Pancreas (tissue), 10 donors: ENCODE measurements at regions not wholly inside any gene's neighbourhood (a gene's known extent, or its start where the extent isn't known, plus 50 kb on each side); places are given as distances from the start of the nearest gene placed in this dataset.
A peak's percentile ranks its signal among the peaks of the same experiment; 100 is the strongest.

Source experiments
- ATAC-seq, 4 donors: fragments of 200-7000 bp; cut with Tn5 transposase; one replicate each; pipeline versions ENCODE4 v1.8.0 to v1.9.1; 2020; ENCODE audit warnings: mild to moderate bottlenecking in 4 of 4, moderate library complexity in 4 of 4
- DNase-seq, 6 donors: peaks; one replicate each; pipeline ENCODE4 v3.0.0-alpha.2; 2020
- FAIRE-seq: peaks from 2 replicates; lab custom pipeline; 2012; peaks lifted over from hg19 to GRCh38; lab: Jason Lieb, UNC
- H3K27ac ChIP-seq, 4 donors: fragments of 200-600 bp; sonication (generic); 1 replicate in 3 of 4; 2 replicates in 1 of 4; pipeline versions ENCODE4 v1.5.0 to v1.8.0; 2020
- H3K27me3 ChIP-seq, 4 donors: fragments of 200-600 bp; one replicate each; pipeline ENCODE4 v1.8.0; 2021
- H3K36me3 ChIP-seq, 3 donors: fragments of 200-600 bp; sonication (generic) in 1 of 3; one replicate each; pipeline versions ENCODE4 v1.5.0 to v1.8.0; 2020 to 2021
- H3K4me1 ChIP-seq, 3 donors: fragments of 200-600 bp; one replicate each; pipeline ENCODE4 v1.8.0; 2021
- H3K4me3 ChIP-seq, 4 donors: fragments of 200-600 bp; sonication (generic) in 2 of 4; one replicate each; pipeline versions ENCODE4 v1.5.0 to v1.8.0; 2020 to 2021
- H3K9me3 ChIP-seq, 4 donors: fragments of 200-600 bp; one replicate each; pipeline ENCODE4 v1.8.0; 2021
- CTCF ChIP-seq, 4 donors: fragments of 200-600 bp; sonication (generic) in 3 of 4; IDR thresholded peaks; one replicate each; pipeline versions ENCODE4 v1.5.0 to v1.8.0; 2021; ENCODE audit warnings: antibody characterized with exemption in 4 of 4
- WGBS, 2 donors: extraction: QIAGEN DNeasy Blood & Tissue Kit; methylation state at CpG; one replicate each; pipeline ENCODE4 v1.1.7; 2013; 5-methylcytosine and 5-hydroxymethylcytosine counted together
- intact Hi-C, 3 donors: fragments of 100-400 bp; cut with DNase I; formaldehyde crosslinking; loops; one replicate each; pipeline versions ENCODE4 v1.11.1 to v1.14.2; 2022
- donor health status: healthy with polysubstance abuse.
- donor health status: DM: no; HTN: no; CAD: no; lungs with moderate emphysema.
- donor health status: DM: no; HTN: no; CAD: no.
- donor health status: control.
- donor health status: control.
- donor health status: Bipolar disorder and iron deficiency.
- donor health status: DM: yes; HTN: yes; CAD: no.
- donor health status: DM: no; HTN: no; CAD: no.
- donor health status: DM: no; HTN: no; CAD: no.
- donor health status: DM: yes; HTN: yes; CAD: no.

DNA sequence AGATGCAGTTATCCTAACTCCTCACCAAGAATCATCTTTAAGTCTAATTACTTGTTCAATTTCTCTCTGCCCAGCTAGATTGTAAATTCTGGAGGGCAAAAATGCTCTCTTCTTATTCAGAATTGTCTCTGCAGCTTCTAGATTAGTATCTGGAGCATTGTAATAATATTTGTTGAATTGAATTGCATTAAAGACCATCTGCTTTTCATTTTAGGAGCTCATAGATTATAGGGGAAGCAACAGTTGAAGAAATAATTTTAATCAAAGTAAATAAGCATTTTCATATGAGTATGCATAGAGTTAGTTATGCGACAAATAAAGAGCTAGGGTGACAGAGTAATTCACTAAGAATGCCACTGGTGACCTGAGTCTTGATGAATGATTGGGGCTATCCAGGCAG lies 222.8 kb downstream of the SPRY2 start:
- H3K36me3 ChIP-seq: no peaks in the 10 kb centered on the region
- intact Hi-C loops: no loop called here
- WGBS, 2 donors: 94 to 100% methylated on average over 1 of the region's 1 CpG
- H3K4me3 ChIP-seq: no peak overlapping the region
- no peaks in the 10 kb centered on the region for H3K4me1 ChIP-seq
- no peak for TF ChIP-seq CTCF (IDR thresholded peaks at IDR 0.05)
- H3K27ac ChIP-seq: no peak overlapping the region
- no peaks in the 10 kb centered on the region for H3K9me3 ChIP-seq
- DNase-seq (no peak), ATAC-seq (no peak), FAIRE-seq (no peak)
- no peaks in the 10 kb centered on the region for H3K27me3 ChIP-seq

- intact Hi-C loops: no loop called here
- ATAC-seq (no peak), FAIRE-seq (peak; percentile 17), DNase-seq (no peak)
- H3K27me3 ChIP-seq: no peaks in the 10 kb centered on the region
- no peak overlapping the region for H3K4me3 ChIP-seq
- H3K9me3 ChIP-seq: no peaks in the 10 kb centered on the region
- no peaks in the 10 kb centered on the region for H3K4me1 ChIP-seq
- 75 to 76% methylated on average over 2 of the region's 2 CpGs for WGBS, 2 donors
- H3K36me3 ChIP-seq: no peaks in the 10 kb centered on the region
- H3K27ac ChIP-seq: no peak overlapping the region
- TF ChIP-seq CTCF (IDR thresholded peaks at IDR 0.05): no peak
Observed at GRCh38 chr13:80117515-80117914, 223.4 kb downstream of the SPRY2 start.

GRCh38 chr13:80116107-80116506 lies 224.8 kb downstream of the SPRY2 start:
- DNase-seq (no peak), ATAC-seq (no peak), FAIRE-seq (no peak)
- no peak for TF ChIP-seq CTCF (IDR thresholded peaks at IDR 0.05)
- 83 to 85% methylated on average over 3 of the region's 3 CpGs for WGBS, 2 donors
- no peaks in the 10 kb centered on the region for H3K4me1 ChIP-seq
- H3K9me3 ChIP-seq: no peaks in the 10 kb centered on the region
- no peak overlapping the region for H3K4me3 ChIP-seq
- H3K27me3 ChIP-seq: no peaks in the 10 kb centered on the region
- no peaks in the 10 kb centered on the region for H3K36me3 ChIP-seq
- H3K27ac ChIP-seq: no peak overlapping the region
- intact Hi-C loops: no loop called here

DNA sequence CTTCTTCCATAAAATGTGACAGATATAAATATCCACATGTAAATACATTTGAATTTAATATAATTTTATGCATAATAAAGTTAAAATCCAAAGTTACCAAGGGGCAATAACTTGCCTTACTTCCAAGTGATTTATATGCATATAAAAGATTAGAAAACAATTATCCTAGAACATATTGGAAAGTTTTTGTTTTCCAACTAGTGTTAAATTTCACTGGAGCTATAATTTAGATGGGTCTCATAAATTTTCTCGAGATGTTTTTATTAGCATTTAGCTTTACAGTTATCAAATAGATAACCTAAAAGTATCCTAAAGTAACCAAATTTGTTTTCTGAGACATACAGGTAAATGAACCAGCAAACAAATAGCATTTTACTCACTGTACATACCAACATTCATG lies 225.3 kb downstream of the SPRY2 start:
- no peak for DNase-seq
- no peaks in the 10 kb centered on the region for H3K27me3 ChIP-seq
- intact Hi-C loops: no loop called here
- H3K27ac ChIP-seq: no peak overlapping the region
- no peaks in the 10 kb centered on the region for H3K9me3 ChIP-seq
- no peak for TF ChIP-seq CTCF (IDR thresholded peaks at IDR 0.05)
- no peaks in the 10 kb centered on the region for H3K4me1 ChIP-seq
- H3K36me3 ChIP-seq: no peaks in the 10 kb centered on the region
- WGBS, 2 donors: 57 to 76% methylated on average over 1 of the region's 1 CpG
- no peak overlapping the region for H3K4me3 ChIP-seq
- FAIRE-seq: no peak
- no peak for ATAC-seq

DNA sequence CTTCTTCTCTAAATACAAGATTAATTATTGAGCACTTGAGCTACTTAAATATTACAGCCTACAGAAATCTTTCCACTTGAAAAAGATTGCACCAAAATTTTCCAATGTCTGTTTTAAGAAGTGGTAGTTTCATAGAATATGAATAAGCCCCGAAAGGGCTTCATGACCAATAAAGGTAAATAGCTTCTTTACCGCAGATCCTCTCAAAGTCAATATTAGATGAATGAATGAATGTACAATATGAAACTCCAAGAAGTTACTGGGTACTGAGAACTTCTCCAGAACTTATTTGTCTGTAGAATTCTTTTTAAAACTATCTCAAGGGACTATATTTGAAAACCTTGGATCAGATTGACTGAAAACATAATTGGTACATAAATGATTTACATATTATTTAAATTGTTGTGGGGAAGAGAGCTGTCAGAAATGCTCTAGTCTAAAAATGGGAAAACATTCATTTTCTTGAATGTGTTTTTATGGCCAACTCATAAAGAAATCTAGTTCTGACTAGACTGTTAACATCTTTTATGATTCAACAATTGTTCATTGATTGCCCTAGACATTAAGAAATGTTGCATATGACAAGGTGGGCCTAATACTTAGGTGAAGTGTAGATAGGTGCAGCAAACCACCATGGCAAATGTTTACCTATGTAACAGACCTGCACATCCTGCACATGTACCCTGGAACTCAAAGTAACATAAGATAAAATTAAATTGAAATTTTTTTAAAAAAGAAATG lies 227.0 kb downstream of the SPRY2 start:
- Histone ChIP-seq H3K4me1 (no peaks in the 10 kb centered on the region), H3K36me3 (no peaks in the 10 kb centered on the region), H3K27ac (no peak overlapping the region), H3K4me3 (no peak overlapping the region), H3K9me3 (no peaks in the 10 kb centered on the region), H3K27me3 (no peaks in the 10 kb centered on the region)
- intact Hi-C loops: no loop called here
- no peak for DNase-seq
- ATAC-seq: no peak
- TF ChIP-seq CTCF (IDR thresholded peaks at IDR 0.05): no peak
- 82 to 85% methylated on average over 2 of the region's 2 CpGs for WGBS, 2 donors
- no peak for FAIRE-seq
